GM21447 (cell line): ENCODE measurements at regions not wholly inside any gene's neighbourhood (a gene's known extent, or its start where the extent isn't known, plus 50 kb on each side); places are given as distances from the start of the nearest gene placed in this dataset.

Experiments used
- ATAC-seq: cut with Tn5 transposase; IDR thresholded peaks from one replicate; pipeline ENCODE4 v1.9.1; 2021; ENCODE audit not compliant: unreplicated experiment

DNA sequence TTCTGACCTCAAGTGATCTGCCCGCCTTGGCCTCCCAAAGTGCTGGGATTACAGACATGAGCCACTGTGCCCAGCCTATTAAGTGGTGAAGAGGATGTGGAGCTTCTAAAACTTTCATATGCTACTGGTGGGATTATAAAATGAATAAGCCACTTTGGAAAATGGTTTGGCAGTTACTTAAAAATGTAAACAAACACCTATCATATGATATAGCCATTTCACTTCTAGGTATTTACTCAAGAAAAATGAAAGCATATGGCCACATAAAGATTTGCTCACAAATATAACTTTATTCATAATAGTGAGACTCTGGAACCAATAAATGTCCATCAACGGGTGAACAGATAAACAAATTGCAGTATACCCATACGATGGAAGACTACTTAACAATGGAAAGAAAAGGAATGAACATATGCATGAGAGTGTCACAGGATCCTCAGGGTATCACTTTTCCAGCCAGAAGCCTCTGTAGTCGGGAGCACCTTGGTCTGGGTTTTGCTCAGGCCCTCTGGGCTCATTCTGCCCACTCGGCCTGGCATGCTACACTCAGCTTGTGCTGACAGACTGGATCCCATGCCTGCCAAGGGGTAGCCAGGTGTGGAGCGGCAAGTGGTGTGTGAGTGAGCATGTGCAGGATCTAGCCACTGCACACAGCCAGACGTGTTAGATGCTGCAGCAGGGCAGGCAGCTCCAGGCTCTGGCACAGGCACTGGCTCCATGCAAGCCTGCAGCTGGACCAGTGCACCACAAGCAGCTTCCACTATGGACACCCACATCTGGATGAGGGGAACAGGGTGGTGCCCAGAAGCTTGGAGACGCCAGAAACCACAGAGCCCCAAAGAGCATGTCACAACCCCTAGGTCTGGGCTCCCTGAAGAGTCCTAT is 213.2 kb upstream of the DIO3 start:
- ATAC-seq = no peak

DNA sequence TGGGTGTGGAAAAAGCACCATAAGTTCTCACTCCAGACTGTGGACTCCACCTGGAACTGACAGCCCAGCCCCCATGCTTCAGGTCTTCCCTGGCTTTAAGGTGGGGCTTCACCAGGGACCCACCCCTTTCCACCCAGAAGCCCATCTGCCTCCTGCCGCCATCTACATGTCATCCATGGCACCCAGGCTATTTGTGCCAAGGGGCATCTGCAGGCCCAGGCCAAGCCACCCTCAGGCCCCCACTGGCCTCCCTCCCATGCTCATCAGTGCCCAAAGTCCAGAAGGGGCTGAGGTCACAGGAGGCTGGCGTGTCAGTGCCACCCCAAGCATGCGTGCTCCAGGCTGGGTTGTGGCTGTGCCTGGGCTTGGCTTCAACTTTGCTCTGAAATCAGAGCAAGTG is 212.2 kb upstream of the DIO3 start:
- ATAC-seq = no peak

DNA sequence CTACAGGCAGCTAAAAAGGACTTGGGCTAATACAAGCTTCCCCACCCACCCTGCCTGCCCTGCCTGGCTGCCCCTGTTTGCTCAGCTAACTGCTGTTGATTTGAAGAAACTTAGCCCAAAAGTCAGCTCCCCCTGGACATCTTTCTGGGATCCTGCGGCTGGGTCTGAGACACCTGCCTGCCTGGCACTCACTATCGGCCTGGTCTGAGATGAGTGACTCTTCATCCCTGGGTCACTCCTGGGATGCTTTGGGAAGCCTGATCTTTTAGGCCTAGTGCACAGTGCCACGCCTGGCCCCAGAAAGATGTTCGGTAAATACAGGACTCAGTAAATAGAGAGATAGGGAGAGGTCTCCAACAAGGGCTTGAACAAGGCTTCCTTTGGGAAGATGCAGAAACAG is 211.3 kb upstream of the DIO3 start:
- no peak for ATAC-seq

DNA sequence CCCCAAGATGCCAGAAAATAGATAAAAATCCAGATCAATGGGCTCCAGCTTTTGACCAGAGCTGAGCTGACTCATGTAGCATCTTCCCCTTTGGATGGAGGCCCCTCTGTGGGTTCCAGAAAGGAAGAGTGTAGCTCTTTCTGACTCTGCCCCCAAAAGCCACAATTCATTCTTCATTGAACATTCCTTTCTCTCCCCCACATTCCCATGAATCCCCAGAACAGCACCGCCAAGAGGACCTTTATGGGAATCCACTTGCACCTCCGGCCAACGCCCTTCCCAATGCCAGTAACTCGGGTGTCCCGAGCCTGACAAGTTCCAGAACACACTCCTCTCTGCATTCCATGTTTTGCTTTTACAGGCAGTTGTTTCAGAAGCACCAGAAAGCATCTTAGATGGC is 210.6 kb upstream of the DIO3 start:
- ATAC-seq = no peak

DNA sequence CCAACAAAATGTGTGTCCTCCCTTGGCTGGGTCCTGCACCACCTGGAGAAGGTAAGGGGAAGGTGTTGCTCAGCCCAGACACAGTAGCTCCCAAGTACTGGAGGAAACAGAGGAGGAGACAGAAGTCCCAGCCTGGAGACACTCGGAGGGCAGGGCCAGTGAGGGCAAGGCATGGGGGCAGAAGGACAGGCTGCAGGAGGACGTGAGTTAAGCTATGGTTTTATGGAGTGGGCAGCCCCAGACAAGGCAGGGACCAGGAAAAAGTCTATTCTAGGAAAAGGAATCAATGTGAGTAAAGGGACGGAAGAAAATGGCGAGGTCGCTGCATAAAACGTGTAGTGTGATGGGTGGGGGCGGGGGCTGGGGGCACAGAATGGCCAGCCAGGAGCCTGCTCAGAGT is 210.1 kb upstream of the DIO3 start:
- ATAC-seq = no peak

DNA sequence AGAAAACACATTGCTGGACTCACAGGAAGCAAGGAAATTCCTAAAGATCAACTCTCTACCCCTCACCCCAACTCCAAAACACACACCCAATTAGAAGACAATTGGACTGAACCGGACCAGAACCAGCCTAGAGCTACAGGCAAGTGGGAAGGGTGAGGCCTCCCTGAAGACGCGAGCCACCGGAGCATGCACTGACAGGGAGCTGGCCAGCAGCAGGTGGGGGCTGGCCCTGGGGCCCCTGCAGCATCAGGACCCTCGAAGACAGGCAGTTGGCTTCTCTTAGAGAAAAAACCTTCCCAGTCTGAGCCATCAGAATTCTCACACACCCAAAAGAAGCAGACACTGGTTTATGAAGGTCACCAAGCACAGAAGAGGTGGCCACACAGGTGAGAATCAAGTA is 209.5 kb upstream of the DIO3 start:
- ATAC-seq = no peak

DNA sequence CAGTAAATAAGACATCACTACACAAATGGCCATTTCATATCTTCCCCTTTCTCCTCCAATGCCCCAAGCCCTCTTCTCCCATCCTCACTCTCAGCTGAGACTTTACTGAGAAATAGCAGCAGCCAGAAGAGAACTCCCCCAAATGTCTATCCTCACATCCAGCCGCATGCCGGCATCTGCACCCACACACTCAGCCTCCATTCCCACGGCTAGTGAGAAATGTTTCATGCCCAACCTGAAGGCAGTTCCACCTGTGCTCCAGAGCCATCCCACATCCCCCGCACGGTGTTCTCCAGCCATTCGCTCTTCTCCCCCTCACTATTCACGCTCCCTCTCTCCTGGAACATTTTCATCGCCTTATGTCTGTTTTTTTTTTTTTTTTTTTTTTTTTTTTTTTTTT is 208.7 kb upstream of the DIO3 start:
- ATAC-seq = no peak

DNA sequence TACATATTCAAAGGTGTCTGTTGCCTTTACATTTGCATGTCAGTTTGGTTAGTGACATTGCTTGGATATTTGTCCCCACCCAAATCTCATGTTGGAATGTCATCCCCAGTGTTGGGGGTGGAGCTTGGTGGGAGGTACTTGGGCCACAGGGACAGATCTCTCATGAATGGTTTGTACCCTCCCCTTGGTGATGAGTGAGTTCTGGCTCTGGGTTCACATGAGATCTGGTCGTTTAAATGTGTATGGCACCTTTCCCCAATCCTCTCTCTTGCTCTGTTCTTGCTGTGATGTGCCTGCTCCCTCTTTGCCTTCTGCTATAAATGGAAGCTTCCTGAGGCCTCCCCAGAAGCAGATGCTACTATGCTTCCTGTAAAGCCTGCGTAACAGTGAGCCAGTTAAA is 207.9 kb upstream of the DIO3 start:
- ATAC-seq = no peak

DNA sequence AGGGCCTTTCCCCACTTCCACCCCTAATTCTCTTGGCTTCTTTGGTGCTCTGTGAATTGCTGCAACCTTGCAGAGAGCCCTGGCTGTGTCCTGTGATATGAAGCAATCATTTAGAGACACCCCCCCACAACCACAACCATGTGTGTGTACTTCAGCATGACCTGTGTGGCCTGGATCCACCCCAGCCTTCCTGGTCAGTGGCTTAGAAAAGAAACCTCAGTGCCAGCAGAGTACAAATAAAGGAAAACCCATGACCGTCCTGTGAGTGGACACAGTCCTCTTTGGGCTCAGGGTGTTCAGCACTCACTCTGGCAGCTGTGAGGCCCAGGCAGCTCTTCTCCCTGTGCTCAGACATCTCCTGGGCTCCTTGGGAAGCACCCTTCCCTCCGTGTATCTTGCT is 206.6 kb upstream of the DIO3 start:
- no peak for ATAC-seq

DNA sequence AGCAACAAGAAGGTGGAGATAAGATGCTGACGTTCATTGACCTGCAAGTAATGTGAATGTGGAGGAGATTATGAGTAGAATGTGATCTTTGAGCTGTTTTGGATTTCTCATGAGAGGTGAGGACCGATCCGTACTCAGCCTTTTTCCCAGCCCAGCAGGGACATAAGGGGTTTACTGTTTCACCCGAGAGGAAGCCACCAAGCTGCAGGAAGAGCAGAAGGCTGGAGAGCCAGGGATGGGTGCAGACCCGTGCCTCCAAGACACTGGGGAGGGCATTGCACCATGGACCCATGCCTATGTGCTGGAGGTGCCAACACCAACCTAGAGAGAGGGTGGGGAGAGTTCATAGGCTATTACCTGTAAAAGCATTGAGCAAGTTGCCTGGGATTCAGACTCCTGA is 206.0 kb upstream of the DIO3 start:
- ATAC-seq = no peak

DNA sequence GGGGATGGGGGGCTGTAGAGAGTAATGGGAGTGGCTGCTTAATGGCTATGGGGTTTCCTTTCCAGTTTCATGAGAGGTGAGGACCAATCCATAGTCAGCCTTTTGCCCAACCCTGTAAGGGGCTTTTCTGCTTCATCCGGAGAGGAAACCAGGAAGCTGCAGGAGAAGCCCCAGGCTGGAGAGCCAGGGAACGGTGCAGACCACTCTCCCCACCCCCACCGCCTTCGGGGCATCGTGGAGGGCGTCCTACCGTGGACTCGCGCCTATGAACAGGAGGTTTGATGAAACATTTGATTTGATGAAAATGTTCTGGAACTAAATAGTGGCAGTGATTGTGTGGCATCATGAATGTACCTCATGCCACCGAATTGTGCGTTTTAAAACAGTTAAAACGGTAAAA is 204.3 kb upstream of the DIO3 start:
- ATAC-seq = no peak

DNA sequence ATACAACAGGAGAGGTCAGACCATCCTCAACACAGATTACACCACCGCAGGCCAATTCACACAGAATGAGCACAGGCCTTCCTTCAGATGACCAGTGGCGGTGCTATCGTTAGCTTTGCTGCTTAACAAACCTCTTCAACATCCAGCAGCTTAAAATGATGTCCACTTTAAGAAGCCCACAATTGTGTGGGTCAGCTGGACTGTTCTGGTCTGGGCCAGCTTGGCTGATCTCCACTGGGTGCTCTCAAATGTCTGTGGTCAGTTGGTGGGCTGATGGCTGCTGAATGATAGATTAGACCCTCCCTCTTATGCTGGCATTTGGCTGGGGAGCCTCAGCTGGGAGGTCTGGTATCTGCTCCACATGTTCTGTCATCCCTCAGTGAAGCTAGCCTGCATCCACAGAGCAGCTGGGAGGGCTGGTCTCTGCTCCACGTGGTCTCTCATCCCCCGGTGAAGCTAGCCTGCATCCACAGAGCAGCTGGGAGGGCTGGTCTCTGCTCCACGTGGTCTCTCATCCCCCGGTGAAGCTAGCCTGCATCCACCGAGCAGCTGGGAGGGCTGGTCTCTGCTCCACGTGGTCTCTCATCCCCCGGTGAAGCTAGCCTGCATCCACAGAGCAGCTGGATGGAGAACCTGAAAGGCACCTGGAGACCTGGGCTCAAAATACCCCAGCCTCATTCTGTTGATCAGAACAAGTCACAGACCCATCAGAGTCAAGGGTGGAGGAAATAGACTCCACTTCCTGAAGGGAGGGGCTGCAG is 203.6 kb upstream of the DIO3 start:
- no peak for ATAC-seq

DNA sequence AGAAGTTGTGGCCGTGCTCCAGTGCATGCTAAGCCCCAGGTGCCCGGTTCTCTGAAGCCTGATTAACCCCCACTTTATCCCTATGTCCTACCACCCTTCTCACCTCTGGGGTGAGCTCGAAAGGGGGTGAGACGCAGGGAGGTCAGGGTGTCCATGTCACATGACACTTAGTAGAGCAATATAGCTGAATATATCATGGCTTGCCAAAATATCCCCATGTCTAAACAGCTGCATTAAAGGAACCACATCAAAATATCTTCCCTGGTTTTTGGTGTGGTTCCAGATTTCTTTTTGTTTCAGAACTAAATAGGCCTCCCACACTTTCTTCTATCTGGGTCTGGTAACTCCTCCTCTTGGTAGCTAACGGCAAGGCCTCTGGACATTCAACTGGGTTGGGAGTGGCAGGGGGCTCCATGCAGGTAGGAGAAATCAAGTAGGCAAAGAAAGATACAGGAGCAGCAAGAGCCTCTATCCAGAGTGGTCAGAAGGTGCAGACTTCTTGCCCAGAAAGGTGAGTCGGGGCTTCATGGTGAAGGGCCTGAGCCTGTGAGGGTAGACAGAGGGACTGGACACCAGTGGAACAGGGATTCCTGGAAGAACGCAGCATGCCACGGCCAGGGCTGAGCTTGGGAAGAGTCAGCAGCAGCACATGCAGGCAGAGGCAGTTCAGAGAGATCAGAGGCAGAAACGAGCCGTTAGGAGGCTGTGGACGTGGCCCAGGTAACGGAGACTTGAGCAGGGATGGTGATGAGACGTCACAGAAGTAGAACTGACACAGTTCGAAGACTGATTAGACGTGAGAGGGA is 202.8 kb upstream of the DIO3 start:
- ATAC-seq = no peak

DNA sequence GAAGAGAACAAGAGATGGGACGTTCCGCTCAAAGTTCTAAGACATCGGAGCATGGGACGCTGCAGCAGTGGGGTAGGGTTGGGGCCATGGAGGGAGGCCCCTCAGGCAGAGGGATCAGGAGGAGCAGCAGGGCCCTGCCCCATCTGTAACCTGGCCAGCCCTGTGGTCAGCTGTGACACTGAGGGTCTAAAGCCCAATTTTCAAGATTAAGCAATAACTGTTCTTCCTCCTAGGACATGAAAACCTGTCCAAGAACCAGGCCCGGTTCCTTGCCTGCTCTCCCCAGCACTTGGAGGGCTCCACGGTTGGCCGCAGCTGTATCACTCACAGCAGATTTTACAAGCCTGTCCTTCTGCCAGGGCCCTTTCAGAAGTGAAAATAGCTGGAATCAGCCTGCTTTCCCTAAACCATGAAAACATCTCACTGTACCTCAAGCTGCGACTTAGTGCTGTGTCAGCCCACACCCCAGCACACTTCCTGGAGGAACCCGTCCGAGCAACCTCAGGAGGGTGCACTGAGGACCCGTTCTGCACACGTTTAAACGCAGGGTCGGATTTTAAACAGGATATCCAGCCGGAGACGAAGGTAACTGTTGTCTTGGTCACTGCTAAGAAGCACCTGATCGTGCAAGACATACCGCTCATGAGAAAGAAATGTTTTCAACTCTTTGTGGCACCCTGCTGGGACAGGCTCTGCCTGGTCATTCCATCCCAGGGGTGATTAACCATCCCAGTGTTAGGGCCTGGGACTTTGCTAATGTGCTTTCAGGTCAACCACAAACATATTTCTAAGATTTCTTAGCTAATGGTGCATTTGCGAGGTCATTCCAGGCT is 201.9 kb upstream of the DIO3 start:
- ATAC-seq = no peak

DNA sequence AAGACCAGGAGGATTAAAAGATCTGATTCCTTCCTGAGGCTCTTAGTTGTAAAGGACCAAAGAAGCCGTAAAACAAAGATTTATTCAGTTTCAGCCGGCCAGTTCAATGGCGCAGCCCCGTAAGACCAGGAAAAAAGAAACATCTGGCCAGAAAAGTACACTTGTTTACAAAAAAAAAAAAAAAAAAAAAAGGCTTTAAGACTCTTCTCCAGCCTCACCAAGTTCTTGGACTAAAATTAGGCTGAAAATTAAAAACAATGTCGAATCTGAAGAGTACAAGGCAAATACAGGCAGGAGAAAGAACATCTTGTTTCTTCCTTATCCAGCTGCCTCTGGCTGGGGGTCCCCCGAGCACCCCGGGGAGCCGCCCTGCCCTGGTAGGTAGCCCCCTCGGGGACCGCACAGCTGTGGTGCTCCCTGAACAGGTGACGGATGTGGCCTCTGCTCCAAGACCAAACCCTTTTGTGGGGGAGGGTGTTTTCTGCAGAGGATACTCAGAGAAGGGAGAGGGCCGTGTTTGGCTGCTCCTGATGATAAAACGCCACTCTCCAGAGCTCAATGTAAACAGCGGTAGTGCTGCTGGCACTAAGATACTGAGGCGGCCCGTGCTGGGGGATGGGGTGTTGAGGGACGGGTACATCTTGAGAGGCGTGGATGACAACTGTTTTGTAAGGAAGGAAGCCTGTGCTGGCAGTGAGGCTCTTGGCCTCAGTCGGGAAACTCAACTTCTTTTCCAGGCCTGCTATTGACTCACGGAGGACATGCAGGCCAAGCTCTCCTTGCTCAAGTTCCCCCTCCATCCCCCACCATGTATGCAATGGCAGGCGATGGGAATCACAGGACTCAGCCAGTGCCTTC is 201.0 kb upstream of the DIO3 start:
- ATAC-seq = no peak

DNA sequence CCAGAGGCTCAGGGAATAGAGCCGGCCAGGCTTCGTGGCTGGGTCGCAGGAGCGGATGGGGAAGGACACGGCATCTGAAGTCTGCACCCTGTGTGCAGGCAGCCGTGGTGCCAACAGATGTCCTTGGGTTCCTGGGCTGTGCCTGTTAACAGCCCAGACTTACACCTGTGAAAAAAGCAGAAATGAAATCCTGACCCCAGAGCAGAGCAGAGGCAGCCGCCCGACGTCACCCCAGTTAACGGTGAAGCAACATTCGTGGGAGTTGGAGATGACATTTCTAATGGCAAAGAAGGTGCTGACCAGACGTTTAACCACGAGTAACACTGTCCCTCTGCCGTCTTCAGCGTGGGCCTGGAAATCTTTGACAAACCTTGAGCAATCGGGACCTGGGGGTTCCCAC is 200.3 kb upstream of the DIO3 start:
- ATAC-seq = no peak

DNA sequence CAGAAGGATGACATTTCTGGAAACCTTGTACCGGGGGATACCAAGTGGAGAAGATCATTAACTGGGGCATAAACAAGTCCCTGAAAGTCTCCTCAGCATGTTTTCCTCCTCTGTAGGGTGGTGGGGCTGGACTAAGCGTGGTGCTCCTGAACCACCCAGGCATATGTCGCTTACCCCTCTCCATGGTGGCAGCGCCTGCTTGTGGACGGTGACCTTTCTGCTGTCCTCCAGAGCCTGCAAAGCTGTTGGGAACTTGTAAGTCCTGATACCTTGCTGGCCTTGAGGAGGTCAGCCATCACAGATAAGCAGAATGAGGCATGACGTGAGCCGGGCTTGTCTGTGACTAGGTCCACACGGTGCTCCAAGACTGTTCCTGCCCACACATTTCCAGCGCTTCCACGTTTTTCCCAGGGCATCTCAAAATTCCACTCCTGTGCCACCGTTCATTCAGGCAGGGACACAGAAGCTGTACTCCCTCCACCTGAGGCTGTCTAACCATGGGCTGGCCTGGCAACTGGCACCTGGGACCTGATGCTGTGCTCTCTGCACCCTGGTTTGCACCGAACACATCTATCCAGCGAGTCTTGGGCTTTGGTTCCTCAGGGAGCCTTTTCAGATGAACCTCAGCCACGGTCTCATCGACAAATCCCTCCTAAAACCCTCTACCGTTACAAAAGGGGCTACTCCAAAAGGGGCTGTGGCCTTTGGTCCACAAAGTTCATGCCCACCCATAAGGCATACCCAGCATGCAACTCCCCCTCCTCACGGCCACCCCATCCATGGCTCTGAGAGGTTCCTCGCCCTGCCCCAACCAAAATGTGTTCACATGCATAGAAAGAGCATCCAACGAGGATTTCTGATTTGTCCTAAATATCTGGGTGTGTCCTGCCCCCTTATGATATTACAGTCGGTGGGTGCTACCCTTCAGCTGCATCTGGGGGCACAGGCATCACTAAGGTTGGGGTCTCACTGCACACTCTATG is 199.6 kb upstream of the DIO3 start:
- no peak for ATAC-seq

DNA sequence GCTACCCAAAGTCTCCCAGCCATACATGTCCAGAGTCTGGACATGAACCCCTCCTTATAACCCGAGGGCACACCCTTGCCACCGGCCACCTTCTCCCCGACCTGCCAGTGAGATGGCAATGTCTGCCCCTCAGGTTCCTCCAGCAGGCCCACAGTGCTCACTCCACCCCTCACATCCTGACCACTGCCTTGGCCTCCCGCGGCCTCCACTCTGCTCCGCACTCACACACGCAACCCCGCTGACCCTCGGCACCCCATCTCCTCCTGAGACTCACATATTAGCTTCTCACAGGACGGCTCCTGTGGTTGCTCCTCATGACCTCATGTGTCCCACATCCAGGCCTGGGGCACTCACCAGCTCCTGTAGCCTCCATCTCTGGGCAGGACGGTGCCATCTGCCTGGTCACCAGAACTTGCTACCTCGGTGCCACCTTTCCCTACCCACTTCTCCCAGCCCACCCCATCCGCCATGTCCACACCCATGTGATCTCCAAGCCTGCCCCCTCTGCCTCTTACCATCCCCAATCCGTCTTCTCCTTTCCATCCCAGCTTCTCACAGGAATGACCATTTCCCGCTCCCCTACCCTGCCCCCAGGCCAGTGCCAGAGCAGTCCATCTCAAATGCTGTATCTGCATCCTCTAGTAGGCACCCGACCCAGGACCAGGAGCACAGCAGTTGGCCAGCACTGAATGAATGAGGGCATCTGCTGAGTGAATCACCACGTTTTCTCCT is 198.6 kb upstream of the DIO3 start:
- ATAC-seq = no peak
